Inflammatory macrophage treated with lipopolysaccharide for 4 hours (primary cell): ENCODE measurements at regions not wholly inside any gene's neighbourhood (a gene's known extent, or its start where the extent isn't known, plus 50 kb on each side); places are given as distances from the start of the nearest gene placed in this dataset.

Source experiments
- DNase-seq: peaks from one replicate; pipeline ENCODE4 v3.0.0-alpha.2; 2020

GRCh38 chr13:80235166-80235966, 105.6 kb downstream of the SPRY2 start:
- DNase-seq, result peak; percentile 79

- DNase-seq, result no peak
Measured at GRCh38 chr13:80227645-80228044, 113.3 kb downstream of the SPRY2 start.

GRCh38 chr13:80226645-80227044, 114.3 kb downstream of the SPRY2 start:
- no peak for DNase-seq

GRCh38 chr13:80224468-80224867, 116.5 kb downstream of the SPRY2 start:
- DNase-seq, result peak; percentile 66

DNA sequence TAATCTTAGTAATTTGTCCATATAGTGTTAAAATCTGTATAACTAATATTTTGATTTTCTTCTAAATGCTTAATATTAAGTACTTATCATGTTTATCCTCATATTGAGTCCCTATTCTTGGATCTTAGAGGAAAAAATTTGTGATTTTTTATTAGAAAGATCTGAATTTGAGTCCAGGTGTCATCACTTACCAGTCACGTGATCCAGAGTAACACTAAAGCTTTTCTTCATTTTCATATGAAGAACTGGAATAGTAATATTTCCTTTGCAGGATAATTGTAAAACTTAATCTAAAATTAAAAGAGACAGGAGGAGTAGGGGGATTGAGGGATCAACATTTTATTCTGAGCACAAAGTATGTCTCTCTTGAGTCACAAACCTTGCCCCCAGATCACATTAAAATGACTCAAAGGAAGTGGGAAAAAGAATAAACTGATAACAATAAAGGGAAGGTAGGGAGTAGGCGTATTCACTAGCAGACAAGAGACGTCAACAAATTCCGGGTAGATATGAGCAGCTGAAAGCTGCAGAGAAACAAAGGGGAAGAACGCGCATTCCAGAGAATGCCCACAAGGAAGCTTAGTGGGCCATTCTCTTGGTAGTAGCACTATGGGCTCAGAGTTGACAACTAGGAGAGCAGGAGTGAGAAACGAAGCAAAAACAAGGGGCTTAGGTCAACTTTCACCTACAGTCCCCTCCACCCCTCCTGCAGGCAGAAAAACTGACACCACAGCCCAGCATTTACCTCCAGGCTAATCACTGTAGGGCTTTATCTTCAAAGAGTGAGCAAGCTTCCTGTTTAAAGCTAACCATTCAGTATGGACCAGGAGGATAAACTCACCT, 123.1 kb downstream of the SPRY2 start:
- DNase-seq, result no peak

DNA sequence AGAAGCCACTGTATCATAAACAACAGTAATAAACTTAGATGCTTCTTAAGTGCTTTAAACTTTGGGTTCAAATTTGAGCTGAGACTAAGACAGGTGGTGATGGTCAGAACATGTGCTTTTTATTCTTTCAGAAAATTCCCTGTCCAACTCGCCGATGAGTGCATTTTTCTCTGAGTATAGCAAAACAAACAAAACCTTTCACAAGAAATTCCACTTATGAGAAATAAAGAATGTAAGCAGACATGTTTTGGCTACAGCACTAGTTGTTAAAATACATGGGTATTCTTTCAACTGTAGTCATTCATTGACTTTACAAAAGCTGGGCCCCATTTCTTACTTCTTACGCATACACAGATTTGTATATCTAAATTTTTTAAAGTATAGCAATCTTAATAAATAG, 125.6 kb downstream of the SPRY2 start:
- DNase-seq, result no peak

GRCh38 chr13:80214521-80214991, 126.4 kb downstream of the SPRY2 start:
- DNase-seq, result no peak

- DNase-seq, result no peak
Measured at GRCh38 chr13:80214050-80214449, 126.9 kb downstream of the SPRY2 start.

GRCh38 chr13:80213201-80213600, 127.7 kb downstream of the SPRY2 start:
- no peak for DNase-seq

DNA sequence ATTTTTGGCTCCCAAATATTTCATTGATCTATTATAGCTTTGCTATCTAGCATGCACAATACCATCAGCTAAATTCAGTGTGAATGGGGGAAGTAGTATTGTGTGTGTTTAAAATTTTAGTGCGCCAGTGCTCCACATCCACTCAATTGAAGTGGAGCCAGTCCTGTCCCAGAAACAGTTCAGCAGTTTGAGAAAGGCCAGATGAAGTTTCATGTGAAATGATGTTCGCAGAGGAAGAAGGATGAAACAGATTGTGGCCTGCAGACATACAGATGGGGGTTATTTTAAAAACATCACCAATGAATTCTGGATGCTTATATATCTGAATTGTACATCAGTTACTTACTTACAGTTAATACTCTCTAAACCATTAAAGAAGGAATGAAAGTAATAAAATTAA, 129.4 kb downstream of the SPRY2 start:
- DNase-seq, result no peak

- DNase-seq, result no peak
Measured at GRCh38 chr13:80204642-80205041, 136.3 kb downstream of the SPRY2 start.

- DNase-seq, result peak; percentile 86
Measured at GRCh38 chr13:80203496-80203895, 137.4 kb downstream of the SPRY2 start.

DNA sequence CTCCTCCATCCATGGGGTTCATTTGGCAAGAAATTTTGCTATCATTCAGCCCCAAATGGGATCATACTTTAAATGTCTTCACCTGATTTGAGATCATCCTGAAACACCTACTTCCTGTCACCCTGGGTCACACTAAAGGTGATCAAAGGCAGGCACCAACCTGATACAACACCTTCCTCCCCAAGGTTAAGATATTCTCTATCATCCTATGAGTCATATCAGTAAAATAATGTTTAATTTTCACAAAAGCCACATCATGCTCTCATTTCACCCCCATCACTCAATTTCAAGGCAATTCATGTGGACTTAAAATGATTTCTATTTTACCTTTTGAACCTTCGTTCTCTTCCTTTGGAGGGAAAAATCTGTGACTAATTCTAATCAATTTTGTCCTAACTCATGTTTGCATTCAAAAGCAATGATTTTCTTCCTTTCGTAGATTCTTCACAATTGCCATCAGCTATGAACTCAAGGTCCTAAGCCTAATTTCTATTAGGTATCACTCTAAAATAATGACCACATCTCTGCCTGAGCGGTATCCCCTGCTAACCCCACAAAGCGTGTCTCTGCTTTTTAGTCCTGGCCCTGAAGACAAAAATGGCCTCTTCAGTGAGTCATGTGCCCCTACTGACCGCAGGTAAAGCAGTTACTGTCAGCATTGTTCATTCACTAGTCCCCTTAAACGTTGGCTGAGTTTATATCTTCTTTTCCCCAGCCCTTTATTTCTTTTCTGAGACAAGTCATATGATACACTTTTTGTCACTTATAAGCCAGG, 139.0 kb downstream of the SPRY2 start:
- no peak for DNase-seq

GRCh38 chr13:80199585-80200292, 141.2 kb downstream of the SPRY2 start:
- no peak for DNase-seq

DNA sequence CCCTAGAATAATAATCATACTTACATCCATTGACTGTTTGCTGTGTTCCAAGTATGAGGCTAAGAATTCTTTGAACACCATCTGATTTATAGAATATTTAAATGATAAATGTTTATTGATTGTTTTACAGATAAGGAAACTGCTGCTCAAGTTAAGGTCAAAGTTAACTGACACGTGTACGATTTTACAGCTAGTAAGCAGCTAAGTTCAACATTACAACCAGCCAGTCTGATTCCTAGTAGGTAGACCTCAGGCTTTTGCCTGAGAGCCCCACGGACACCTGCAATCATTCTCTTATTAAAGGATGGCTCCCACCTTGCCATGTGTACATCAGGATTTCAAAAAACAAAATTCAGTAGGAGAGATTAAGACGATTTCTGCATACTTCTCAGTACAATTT, 141.9 kb downstream of the SPRY2 start:
- no peak for DNase-seq

- DNase-seq, result no peak
Measured at GRCh38 chr13:80196756-80197155, 144.2 kb downstream of the SPRY2 start.

- no peak for DNase-seq
Measured at GRCh38 chr13:80195649-80196048, 145.3 kb downstream of the SPRY2 start.

GRCh38 chr13:80189889-80190597, 150.9 kb downstream of the SPRY2 start:
- no peak for DNase-seq

GRCh38 chr13:80180740-80181355, 160.1 kb downstream of the SPRY2 start:
- DNase-seq, result no peak

- no peak for DNase-seq
Measured at GRCh38 chr13:80177327-80177726, 163.6 kb downstream of the SPRY2 start.

DNA sequence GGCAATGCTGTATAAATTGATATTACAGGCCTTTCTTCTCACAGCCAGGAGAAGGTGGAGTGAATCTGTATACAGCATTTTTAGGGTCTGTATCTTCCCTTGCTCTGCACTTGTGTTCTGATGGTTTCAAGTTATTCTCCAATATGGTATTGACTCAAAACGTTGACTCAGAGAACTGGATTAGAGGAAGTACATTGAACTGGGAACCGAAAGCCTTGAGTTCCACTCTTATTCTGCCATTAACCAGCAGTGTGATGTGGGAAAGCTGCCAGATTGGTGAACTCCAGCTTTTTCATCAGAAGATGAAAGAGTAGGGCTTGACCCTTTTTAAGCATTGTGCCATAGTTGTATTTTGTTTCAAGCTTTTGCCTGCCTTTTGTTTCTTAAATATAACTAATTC, 167.7 kb downstream of the SPRY2 start:
- DNase-seq, result peak; percentile 95
